AG04450 (cell line): ENCODE measurements at regions not wholly inside any gene's neighbourhood (a gene's known extent, or its start where the extent isn't known, plus 50 kb on each side); places are given as distances from the start of the nearest gene placed in this dataset.

Experiments
- CTCF ChIA-PET: fragments of 300-600, 350-600 bp; formaldehyde crosslinking; extraction: SDS; loops from one replicate; lab custom pipeline; 2022; ENCODE audit warnings: antibody characterized with exemption, inconsistent platforms; lab: Charles Lee
- POLR2A ChIA-PET: fragments of 350-600 bp; formaldehyde crosslinking; extraction: SDS; loops from one replicate; lab custom pipeline; 2021; ENCODE audit warnings: antibody characterized with exemption, inconsistent platforms; lab: Yijun Ruan, JAX
- DNase-seq: peaks from one replicate; pipeline ENCODE4 v3.0.0-alpha.2; 2011; ENCODE audit warnings: low read depth, low spot score
- H3K27ac ChIP-seq: one replicate; pipeline ENCODE4 v1.5.1; 2012; ENCODE audit warnings: low read depth, low read length, control low read depth
- H3K27me3 ChIP-seq: one replicate; pipeline ENCODE4 v1.6.0; 2012; ENCODE audit warnings: low read length; ENCODE audit not compliant: control insufficient read depth, insufficient read depth
- H3K4me3 ChIP-seq: 2 replicates; pipeline ENCODE4 v1.5.1; 2011; ENCODE audit warnings: mild to moderate bottlenecking, low read depth, low read length, control low read depth
- H3K9me3 ChIP-seq: 2 replicates; pipeline ENCODE4 v1.5.1; 2012; ENCODE audit warnings: low read length; ENCODE audit not compliant: control insufficient read depth, insufficient read depth
- TF ChIP-seq, protein P1 (sequence below): IDR thresholded peaks from 2 replicates; pipeline ENCODE4 v1.5.1; 2011; ENCODE audit warnings: low read depth, low read length, control low read depth, inconsistent platforms

DNA sequence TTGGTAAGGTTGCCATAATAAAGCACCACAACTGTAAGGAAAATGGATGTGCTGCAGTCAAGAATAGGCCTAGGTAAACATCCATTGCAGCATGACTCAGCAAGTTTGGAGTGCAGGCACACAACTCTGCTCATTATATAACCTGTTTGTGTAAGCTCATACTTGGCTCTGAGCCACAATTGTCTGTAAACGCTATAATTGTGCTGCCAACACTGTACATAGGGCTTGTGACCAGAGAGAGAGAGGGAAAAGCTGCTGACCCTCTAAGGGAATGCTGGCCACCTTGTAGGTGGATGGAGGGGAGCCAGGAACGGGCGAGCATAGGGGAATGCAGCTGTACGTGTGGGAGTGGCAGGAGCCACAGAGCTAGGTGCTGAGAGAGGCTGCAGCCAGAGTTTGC, 2186.5 kb upstream of the ACO1 start:
- H3K27ac ChIP-seq = no peak overlapping the region
- ChIA-PET CTCF (no interaction called here), POLR2A (no interaction called here)
- no peak overlapping the region for H3K4me3 ChIP-seq
- no peak for DNase-seq
- TF ChIP-seq, protein P1, sequence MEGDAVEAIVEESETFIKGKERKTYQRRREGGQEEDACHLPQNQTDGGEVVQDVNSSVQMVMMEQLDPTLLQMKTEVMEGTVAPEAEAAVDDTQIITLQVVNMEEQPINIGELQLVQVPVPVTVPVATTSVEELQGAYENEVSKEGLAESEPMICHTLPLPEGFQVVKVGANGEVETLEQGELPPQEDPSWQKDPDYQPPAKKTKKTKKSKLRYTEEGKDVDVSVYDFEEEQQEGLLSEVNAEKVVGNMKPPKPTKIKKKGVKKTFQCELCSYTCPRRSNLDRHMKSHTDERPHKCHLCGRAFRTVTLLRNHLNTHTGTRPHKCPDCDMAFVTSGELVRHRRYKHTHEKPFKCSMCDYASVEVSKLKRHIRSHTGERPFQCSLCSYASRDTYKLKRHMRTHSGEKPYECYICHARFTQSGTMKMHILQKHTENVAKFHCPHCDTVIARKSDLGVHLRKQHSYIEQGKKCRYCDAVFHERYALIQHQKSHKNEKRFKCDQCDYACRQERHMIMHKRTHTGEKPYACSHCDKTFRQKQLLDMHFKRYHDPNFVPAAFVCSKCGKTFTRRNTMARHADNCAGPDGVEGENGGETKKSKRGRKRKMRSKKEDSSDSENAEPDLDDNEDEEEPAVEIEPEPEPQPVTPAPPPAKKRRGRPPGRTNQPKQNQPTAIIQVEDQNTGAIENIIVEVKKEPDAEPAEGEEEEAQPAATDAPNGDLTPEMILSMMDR = no peak
- peaks cover 32% of the 10 kb centered on the region for H3K9me3 ChIP-seq
- H3K27me3 ChIP-seq = no peaks in the 10 kb centered on the region

DNA sequence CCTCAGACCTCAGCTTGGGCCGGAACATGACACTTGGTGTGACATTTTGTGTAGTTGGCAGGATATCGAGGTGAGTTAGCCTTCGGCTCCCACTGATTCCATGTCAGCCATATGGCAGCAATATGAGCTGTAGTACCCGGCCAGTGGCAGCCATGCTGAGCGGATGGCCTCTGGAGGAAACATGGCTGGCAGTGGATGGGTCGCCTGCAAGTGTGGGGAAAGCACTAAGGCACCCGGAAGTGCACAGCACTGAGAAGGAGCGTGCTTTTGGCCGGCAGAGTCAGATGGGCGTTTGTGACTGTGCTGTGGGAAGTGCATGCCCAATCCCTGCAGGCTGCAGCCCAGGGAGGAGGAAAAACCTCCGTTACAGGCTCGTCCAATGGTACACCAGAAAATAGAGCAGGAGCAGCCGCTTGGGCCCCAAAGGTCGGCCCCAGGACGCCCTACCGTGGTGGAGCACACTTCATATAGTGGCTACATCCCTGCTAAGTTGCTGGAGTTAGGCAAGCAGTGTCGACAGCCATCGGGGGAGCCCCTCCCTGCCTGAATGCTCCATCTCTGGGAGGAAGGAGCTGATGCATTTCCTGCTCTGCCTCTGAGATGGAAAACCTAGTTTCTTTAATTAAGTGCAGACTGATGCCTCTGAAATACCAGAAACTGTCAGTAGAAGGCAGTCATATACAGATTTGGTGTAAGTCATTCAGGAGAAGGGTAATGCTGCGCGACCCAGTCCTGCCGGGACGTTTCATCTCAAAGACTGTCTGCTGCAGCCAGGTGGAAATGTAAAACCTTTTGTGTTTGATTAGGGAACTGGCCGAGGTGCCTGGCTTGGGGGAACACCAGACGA, 2185.8 kb upstream of the ACO1 start:
- CTCF ChIA-PET = no interaction called here
- H3K27me3 ChIP-seq = no peaks in the 10 kb centered on the region
- no peak for DNase-seq
- TF ChIP-seq, protein P1 = no peak
- peaks cover 32% of the 10 kb centered on the region for H3K9me3 ChIP-seq
- H3K4me3 ChIP-seq = no peak overlapping the region
- H3K27ac ChIP-seq = no peak overlapping the region
- POLR2A ChIA-PET = no interaction called here

DNA sequence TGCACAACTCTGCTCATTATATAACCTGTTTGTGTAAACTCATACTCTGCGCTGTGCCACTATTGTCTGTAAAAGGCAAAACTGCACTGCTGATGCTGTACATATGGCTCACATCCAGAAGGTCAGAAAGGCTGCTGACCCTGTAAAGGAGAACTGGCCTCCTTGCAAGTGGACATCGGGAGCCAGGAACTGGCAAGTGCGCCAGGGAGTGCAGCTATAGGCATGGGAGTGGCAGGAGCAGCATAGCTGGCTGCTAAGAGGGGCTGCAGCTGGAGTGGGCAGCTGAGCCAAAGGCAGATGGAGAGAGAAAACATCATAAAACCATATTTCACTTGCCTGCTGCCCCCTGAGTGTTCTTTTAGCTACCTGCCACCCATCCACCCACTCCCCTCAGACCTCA, 2183.4 kb upstream of the ACO1 start:
- Histone ChIP-seq H3K27ac (no peak overlapping the region), H3K4me3 (no peak overlapping the region), H3K9me3 (peaks cover 32% of the 10 kb centered on the region), H3K27me3 (no peaks in the 10 kb centered on the region)
- TF ChIP-seq, protein P1 = no peak
- no peak for DNase-seq
- ChIA-PET CTCF (no interaction called here), POLR2A (no interaction called here)

DNA sequence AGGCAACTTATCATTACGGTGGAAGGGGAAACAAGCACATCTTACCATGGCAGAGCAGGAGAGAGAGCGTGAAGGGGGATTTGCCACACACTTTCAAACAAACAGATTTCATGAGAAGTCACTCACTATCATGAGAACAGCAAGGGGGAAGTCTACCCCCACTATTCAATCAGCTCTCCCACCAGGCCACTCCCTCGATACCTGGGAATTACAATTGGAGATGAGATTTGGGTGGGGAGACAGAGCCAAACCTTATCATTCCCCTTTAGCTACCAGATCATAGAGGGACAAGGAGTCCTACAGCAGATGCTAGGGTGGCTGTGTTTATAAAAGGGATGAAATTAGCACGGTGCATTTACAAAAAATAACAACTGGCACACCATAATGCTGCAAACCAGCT, 2149.4 kb upstream of the ACO1 start:
- no peak overlapping the region for H3K27ac ChIP-seq
- ChIA-PET POLR2A (no interaction called here), CTCF (no interaction called here)
- no peak overlapping the region for H3K4me3 ChIP-seq
- no peaks in the 10 kb centered on the region for H3K9me3 ChIP-seq
- DNase-seq = no peak
- H3K27me3 ChIP-seq = no peaks in the 10 kb centered on the region
- TF ChIP-seq, protein P1 = no peak

DNA sequence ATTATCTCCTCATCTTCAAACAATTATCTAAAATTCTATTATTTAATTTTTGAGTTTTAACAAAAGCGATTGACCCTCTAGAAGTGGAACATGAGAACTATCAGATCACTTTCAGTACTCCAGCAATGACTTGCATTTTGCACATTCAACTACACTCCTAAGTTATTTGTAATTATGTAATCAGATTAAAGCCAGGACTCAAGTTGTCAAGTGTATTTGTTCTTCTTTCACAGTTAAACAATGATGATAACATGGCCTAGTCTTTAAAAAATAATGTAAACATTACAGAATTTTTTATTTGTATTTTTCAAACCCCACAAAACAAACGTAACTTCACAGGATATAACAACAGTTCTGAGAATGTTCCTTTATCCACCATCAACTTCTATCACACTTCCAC, 2148.9 kb upstream of the ACO1 start:
- H3K4me3 ChIP-seq = no peak overlapping the region
- ChIA-PET POLR2A (no interaction called here), CTCF (no interaction called here)
- TF ChIP-seq, protein P1 = no peak
- H3K27ac ChIP-seq = no peak overlapping the region
- H3K9me3 ChIP-seq = no peaks in the 10 kb centered on the region
- H3K27me3 ChIP-seq = no peaks in the 10 kb centered on the region
- no peak for DNase-seq
